ENCODE measurements at regions not wholly inside any gene's neighbourhood (a gene's known extent, or its start where the extent isn't known, plus 50 kb on each side); places are given as distances from the start of the nearest gene placed in this dataset.

GRCh38 chr4:29043411-29043810 is 1676.8 kb upstream of the PCDH7 start:
- Histone ChIP-seq H3K27ac (ENCODE audit: low read depth, low read length) (no peak overlapping the region), H3K4me3 (ENCODE audit: low read depth in 1 of 5, low read length in 5 of 5) (no peak overlapping the region), H3K9me3 (ENCODE audit: control insufficient read depth in 5 of 5, low read length in 5 of 5) (no peaks in the 10 kb centered on the region), H3K9ac (ENCODE audit: low read length in 5 of 5) (no peak overlapping the region), H3K27me3 (ENCODE audit: control insufficient read depth in 5 of 5, insufficient read depth in 4 of 5, low read length in 5 of 5) (no peaks in the 10 kb centered on the region), H3K4me1 (ENCODE audit: control insufficient read depth in 5 of 5, insufficient read depth in 5 of 5, low read length in 5 of 5) (no peaks in the 10 kb centered on the region), H3K36me3 (ENCODE audit: control insufficient read depth in 5 of 5, insufficient read depth in 5 of 5, low read length in 5 of 5) (no peaks in the 10 kb centered on the region)

DNA sequence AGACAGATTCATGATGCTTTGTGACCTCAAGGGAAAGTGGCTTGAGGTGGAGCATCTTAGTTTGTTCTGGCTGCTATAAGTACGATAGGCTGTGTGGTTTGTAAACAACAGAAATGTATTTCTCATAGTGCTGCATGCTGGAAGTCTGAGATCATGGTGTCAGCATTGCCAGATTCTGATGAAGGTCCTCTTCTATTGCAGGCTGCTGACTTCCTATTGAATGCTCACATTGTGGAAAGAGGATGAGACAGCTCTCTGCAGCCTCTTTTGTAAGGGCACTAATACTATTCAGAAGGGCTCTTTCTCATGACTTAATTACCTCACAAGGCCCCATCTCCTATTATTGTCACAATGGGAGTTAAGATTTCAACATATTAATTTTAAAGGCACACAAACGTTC is 1674.0 kb upstream of the PCDH7 start:
- Histone ChIP-seq H3K27me3 (ENCODE audit: control insufficient read depth in 5 of 5, insufficient read depth in 4 of 5, low read length in 5 of 5) (no peaks in the 10 kb centered on the region), H3K27ac (ENCODE audit: low read depth, low read length) (no peak overlapping the region), H3K36me3 (ENCODE audit: control insufficient read depth in 5 of 5, insufficient read depth in 5 of 5, low read length in 5 of 5) (no peaks in the 10 kb centered on the region), H3K4me1 (ENCODE audit: control insufficient read depth in 5 of 5, insufficient read depth in 5 of 5, low read length in 5 of 5) (no peaks in the 10 kb centered on the region), H3K4me3 (ENCODE audit: low read depth in 1 of 5, low read length in 5 of 5) (no peak overlapping the region), H3K9ac (ENCODE audit: low read length in 5 of 5) (no peak overlapping the region), H3K9me3 (ENCODE audit: control insufficient read depth in 5 of 5, low read length in 5 of 5) (no peaks in the 10 kb centered on the region)

DNA sequence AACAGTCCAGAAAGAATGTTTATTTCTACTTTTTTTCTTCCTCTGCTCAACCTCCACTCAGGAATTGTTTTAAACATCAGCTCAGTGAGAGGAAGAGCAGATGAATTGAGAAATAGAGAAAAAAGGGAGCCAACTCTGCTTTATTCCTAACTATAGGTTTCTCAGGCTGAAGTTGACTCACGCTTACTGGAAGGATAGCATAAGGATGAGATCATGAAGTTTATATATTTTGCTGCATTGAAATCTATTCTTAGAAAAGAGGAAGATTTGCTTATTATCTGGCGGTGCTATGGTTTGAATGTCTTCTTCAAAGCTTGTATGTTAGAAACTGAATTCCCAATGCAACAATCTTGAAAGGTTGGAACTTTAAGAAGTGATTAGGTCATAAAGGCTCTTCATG is 1673.4 kb upstream of the PCDH7 start:
- Histone ChIP-seq H3K4me1 (ENCODE audit: control insufficient read depth in 5 of 5, insufficient read depth in 5 of 5, low read length in 5 of 5) (no peaks in the 10 kb centered on the region), H3K9me3 (ENCODE audit: control insufficient read depth in 5 of 5, low read length in 5 of 5) (no peaks in the 10 kb centered on the region), H3K27ac (ENCODE audit: low read depth, low read length) (no peak overlapping the region), H3K27me3 (ENCODE audit: control insufficient read depth in 5 of 5, insufficient read depth in 4 of 5, low read length in 5 of 5) (no peaks in the 10 kb centered on the region), H3K4me3 (ENCODE audit: low read depth in 1 of 5, low read length in 5 of 5) (no peak overlapping the region), H3K9ac (ENCODE audit: low read length in 5 of 5) (no peak overlapping the region), H3K36me3 (ENCODE audit: control insufficient read depth in 5 of 5, insufficient read depth in 5 of 5, low read length in 5 of 5) (no peaks in the 10 kb centered on the region)

DNA sequence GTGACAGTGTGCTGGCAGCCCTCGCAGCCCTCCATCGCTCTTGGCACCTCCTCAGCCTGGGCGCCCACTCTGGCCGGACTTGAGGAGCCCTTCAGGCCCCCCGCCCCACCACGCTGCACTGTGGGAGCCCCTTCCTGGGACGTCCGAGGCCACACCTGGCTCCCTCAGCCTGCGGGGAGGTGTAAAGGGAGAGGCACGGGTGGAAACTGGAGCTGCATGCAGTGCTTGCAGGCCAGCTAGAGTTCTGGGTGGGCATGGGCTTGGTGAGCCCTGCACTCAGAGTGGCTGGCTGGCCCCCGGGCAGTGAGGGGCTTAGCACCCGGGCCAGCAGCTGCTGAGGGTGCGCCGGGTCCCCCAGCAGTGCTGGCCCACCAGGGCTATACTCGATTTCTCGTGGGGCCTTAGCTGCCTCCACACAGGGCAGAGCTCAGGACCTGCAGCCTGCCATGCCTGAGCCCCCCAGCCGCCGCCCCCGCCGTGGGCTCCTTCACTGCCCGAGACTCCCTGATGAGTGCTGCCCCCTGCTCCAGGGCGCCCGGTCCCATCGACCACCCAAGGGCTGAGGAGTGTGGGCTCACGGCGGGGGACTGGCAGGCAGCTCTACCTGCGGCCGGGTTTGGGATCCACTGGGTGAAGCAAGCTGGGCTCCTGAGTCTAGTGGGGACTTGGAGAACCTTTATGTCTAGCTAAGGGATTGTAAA is 1672.7 kb upstream of the PCDH7 start:
- Histone ChIP-seq H3K4me3 (ENCODE audit: low read depth in 1 of 5, low read length in 5 of 5) (no peak overlapping the region), H3K9me3 (ENCODE audit: control insufficient read depth in 5 of 5, low read length in 5 of 5) (no peaks in the 10 kb centered on the region), H3K9ac (ENCODE audit: low read length in 5 of 5) (no peak overlapping the region), H3K4me1 (ENCODE audit: control insufficient read depth in 5 of 5, insufficient read depth in 5 of 5, low read length in 5 of 5) (no peaks in the 10 kb centered on the region), H3K27me3 (ENCODE audit: control insufficient read depth in 5 of 5, insufficient read depth in 4 of 5, low read length in 5 of 5) (no peaks in the 10 kb centered on the region), H3K27ac (ENCODE audit: low read depth, low read length) (no peak overlapping the region), H3K36me3 (ENCODE audit: control insufficient read depth in 5 of 5, insufficient read depth in 5 of 5, low read length in 5 of 5) (no peaks in the 10 kb centered on the region)

- Histone ChIP-seq H3K9ac (ENCODE audit: low read length in 5 of 5) (no peak overlapping the region), H3K27ac (ENCODE audit: low read depth, low read length) (no peak overlapping the region), H3K9me3 (ENCODE audit: control insufficient read depth in 5 of 5, low read length in 5 of 5) (no peaks in the 10 kb centered on the region), H3K4me1 (ENCODE audit: control insufficient read depth in 5 of 5, insufficient read depth in 5 of 5, low read length in 5 of 5) (no peaks in the 10 kb centered on the region), H3K27me3 (ENCODE audit: control insufficient read depth in 5 of 5, insufficient read depth in 4 of 5, low read length in 5 of 5) (no peaks in the 10 kb centered on the region), H3K4me3 (ENCODE audit: low read depth in 1 of 5, low read length in 5 of 5) (no peak overlapping the region), H3K36me3 (ENCODE audit: control insufficient read depth in 5 of 5, insufficient read depth in 5 of 5, low read length in 5 of 5) (no peaks in the 10 kb centered on the region)
Observed at GRCh38 chr4:29051381-29051965, 1668.7 kb upstream of the PCDH7 start.

DNA sequence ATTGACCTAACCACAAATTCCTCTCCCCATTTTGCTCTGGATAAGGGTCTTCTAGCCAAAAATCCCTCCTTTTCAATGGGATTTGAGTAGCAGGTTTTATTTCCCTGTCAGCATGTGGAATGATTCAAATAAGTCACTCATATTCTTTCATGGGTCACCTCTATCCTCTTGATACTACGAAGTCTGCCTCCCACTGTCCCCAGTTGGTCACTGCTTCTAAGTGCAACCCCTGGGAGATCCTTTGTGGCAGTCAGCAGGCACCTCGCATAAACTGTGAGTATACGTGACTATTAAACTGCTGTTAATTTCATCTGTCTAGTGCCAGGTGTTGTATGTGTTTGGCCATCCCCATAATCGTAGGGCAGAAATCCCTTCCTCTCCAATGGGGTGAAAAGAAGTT is 1667.9 kb upstream of the PCDH7 start:
- no peak overlapping the region for H3K9ac ChIP-seq (ENCODE audit: low read length in 5 of 5)
- H3K27me3 ChIP-seq (ENCODE audit: control insufficient read depth in 5 of 5, insufficient read depth in 4 of 5, low read length in 5 of 5): no peaks in the 10 kb centered on the region
- no peaks in the 10 kb centered on the region for H3K4me1 ChIP-seq (ENCODE audit: control insufficient read depth in 5 of 5, insufficient read depth in 5 of 5, low read length in 5 of 5)
- H3K4me3 ChIP-seq (ENCODE audit: low read depth in 1 of 5, low read length in 5 of 5): no peak overlapping the region
- H3K27ac ChIP-seq (ENCODE audit: low read depth, low read length): no peak overlapping the region
- H3K9me3 ChIP-seq (ENCODE audit: control insufficient read depth in 5 of 5, low read length in 5 of 5): no peaks in the 10 kb centered on the region
- H3K36me3 ChIP-seq (ENCODE audit: control insufficient read depth in 5 of 5, insufficient read depth in 5 of 5, low read length in 5 of 5): no peaks in the 10 kb centered on the region

- no peaks in the 10 kb centered on the region for H3K36me3 ChIP-seq (ENCODE audit: control insufficient read depth in 5 of 5, insufficient read depth in 5 of 5, low read length in 5 of 5)
- H3K4me3 ChIP-seq (ENCODE audit: low read depth in 1 of 5, low read length in 5 of 5): no peak overlapping the region
- no peaks in the 10 kb centered on the region for H3K4me1 ChIP-seq (ENCODE audit: control insufficient read depth in 5 of 5, insufficient read depth in 5 of 5, low read length in 5 of 5)
- no peak overlapping the region for H3K27ac ChIP-seq (ENCODE audit: low read depth, low read length)
- H3K9me3 ChIP-seq (ENCODE audit: control insufficient read depth in 5 of 5, low read length in 5 of 5): no peaks in the 10 kb centered on the region
- no peaks in the 10 kb centered on the region for H3K27me3 ChIP-seq (ENCODE audit: control insufficient read depth in 5 of 5, insufficient read depth in 4 of 5, low read length in 5 of 5)
- H3K9ac ChIP-seq (ENCODE audit: low read length in 5 of 5): no peak overlapping the region
Observed at GRCh38 chr4:29058531-29058930, 1661.6 kb upstream of the PCDH7 start.

- no peak overlapping the region for H3K4me3 ChIP-seq (ENCODE audit: low read depth in 1 of 5, low read length in 5 of 5)
- no peaks in the 10 kb centered on the region for H3K4me1 ChIP-seq (ENCODE audit: control insufficient read depth in 5 of 5, insufficient read depth in 5 of 5, low read length in 5 of 5)
- no peaks in the 10 kb centered on the region for H3K27me3 ChIP-seq (ENCODE audit: control insufficient read depth in 5 of 5, insufficient read depth in 4 of 5, low read length in 5 of 5)
- H3K36me3 ChIP-seq (ENCODE audit: control insufficient read depth in 5 of 5, insufficient read depth in 5 of 5, low read length in 5 of 5): no peaks in the 10 kb centered on the region
- H3K27ac ChIP-seq (ENCODE audit: low read depth, low read length): no peak overlapping the region
- H3K9ac ChIP-seq (ENCODE audit: low read length in 5 of 5): no peak overlapping the region
- H3K9me3 ChIP-seq (ENCODE audit: control insufficient read depth in 5 of 5, low read length in 5 of 5): peaks cover 0 to 3% (median 0%) of the 10 kb centered on the region in 5 donors
Observed at GRCh38 chr4:29066861-29067260, 1653.3 kb upstream of the PCDH7 start.

GRCh38 chr4:29073571-29073970 is 1646.6 kb upstream of the PCDH7 start:
- H3K27ac ChIP-seq (ENCODE audit: low read depth, low read length): no peak overlapping the region
- no peaks in the 10 kb centered on the region for H3K36me3 ChIP-seq (ENCODE audit: control insufficient read depth in 5 of 5, insufficient read depth in 5 of 5, low read length in 5 of 5)
- H3K9ac ChIP-seq (ENCODE audit: low read length in 5 of 5): no peak overlapping the region
- H3K4me3 ChIP-seq (ENCODE audit: low read depth in 1 of 5, low read length in 5 of 5): no peak overlapping the region
- H3K9me3 ChIP-seq (ENCODE audit: control insufficient read depth in 5 of 5, low read length in 5 of 5): peaks cover 0 to 11% (median 11%) of the 10 kb centered on the region in 5 donors
- no peaks in the 10 kb centered on the region for H3K27me3 ChIP-seq (ENCODE audit: control insufficient read depth in 5 of 5, insufficient read depth in 4 of 5, low read length in 5 of 5)
- H3K4me1 ChIP-seq (ENCODE audit: control insufficient read depth in 5 of 5, insufficient read depth in 5 of 5, low read length in 5 of 5): no peaks in the 10 kb centered on the region

DNA sequence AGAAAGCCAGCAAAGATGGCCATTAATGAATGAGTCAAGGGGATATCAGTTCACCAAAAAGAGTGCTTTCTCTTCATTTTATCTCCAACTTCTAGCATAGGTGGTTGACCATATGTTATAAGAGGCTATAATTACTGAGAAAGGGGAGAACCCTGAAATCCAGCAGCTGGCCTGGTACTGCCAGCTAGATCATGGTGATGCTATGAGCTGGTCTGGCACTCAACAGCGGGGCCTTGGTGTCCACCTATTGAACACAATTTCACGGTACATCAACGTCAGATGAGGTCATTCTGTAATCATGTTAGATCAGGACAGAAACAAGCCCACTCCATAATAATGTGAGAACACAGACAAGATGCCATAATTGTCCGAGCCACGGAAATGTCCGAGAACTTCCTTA is 1644.8 kb upstream of the PCDH7 start:
- no peaks in the 10 kb centered on the region for H3K4me1 ChIP-seq (ENCODE audit: control insufficient read depth in 5 of 5, insufficient read depth in 5 of 5, low read length in 5 of 5)
- peaks cover 0 to 11% (median 11%) of the 10 kb centered on the region in 5 donors for H3K9me3 ChIP-seq (ENCODE audit: control insufficient read depth in 5 of 5, low read length in 5 of 5)
- H3K9ac ChIP-seq (ENCODE audit: low read length in 5 of 5): no peak overlapping the region
- no peak overlapping the region for H3K27ac ChIP-seq (ENCODE audit: low read depth, low read length)
- no peaks in the 10 kb centered on the region for H3K36me3 ChIP-seq (ENCODE audit: control insufficient read depth in 5 of 5, insufficient read depth in 5 of 5, low read length in 5 of 5)
- no peaks in the 10 kb centered on the region for H3K27me3 ChIP-seq (ENCODE audit: control insufficient read depth in 5 of 5, insufficient read depth in 4 of 5, low read length in 5 of 5)
- no peak overlapping the region for H3K4me3 ChIP-seq (ENCODE audit: low read depth in 1 of 5, low read length in 5 of 5)
